HCT116 (cell line): ENCODE measurements at regions not wholly inside any gene's neighbourhood (a gene's known extent, or its start where the extent isn't known, plus 50 kb on each side); places are given as distances from the start of the nearest gene placed in this dataset.
"Not testable (repeated sequence)": the region's sequence is repeated elsewhere in the genome, so short reads cannot be mapped to it uniquely, and the experiment has no call there.

Experiments used
- ATAC-seq: fragments of 200-7000 bp; cut with Tn5 transposase; 2 replicates; pipeline ENCODE4 v1.9.1; 2020; ENCODE audit warnings: mild to moderate bottlenecking, moderate library complexity
- BruUV-seq: library from RNA; stranded (reverse); fragments of 400-500 nt; replicated peaks from 2 replicates; lab custom pipeline; 2021; lab: Mats Ljungman, UMichigan
- CTCF ChIA-PET: fragments of 300-600 bp; sonication (Branson Sonifier 250); formaldehyde crosslinking; loops from one replicate; lab custom pipeline; 2021; ENCODE audit warnings: antibody characterized with exemption; lab: Charles Lee
- POLR2A ChIA-PET: fragments of 300-600, 350-600 bp; sonication (Branson Sonifier 250); formaldehyde crosslinking; loops from one replicate; lab custom pipeline; 2021; ENCODE audit warnings: antibody characterized with exemption; lab: Charles Lee
- RAD21 ChIA-PET, 2 experiments: fragments of 300-600 bp; sonication (Branson Sonifier 250); formaldehyde crosslinking; loops; one replicate each; lab custom pipeline; 2023; ENCODE audit warnings: low total read pairs in 2 of 2; ENCODE audit not compliant: uncharacterized antibody in 2 of 2, unreplicated experiment in 2 of 2, low non-redundant PET in 1 of 2; lab: Charles Lee
- DNase-seq: peaks from one replicate; pipeline ENCODE4 v3.0.0-alpha.2; 2010; ENCODE audit warnings: low read depth, low spot score
- H2AFZ ChIP-seq: fragments of 200-600 bp; shearing (Covaris generic), sonication (generic); 2 replicates; pipeline ENCODE4 v1.6.1; 2017; ENCODE audit warnings: low read depth, mixed run types, mixed read lengths, antibody characterized with exemption, low read length; ENCODE audit not compliant: poor library complexity, severe bottlenecking
- H3K27ac ChIP-seq: 2 replicates; pipeline ENCODE4 v1.5.1; 2012; ENCODE audit warnings: low read depth, low read length
- H3K27me3 ChIP-seq: fragments of 200-600 bp; sonication (generic); 2 replicates; pipeline ENCODE4 v1.6.1; 2016; ENCODE audit warnings: mixed run types, low read length, mixed read lengths; ENCODE audit not compliant: insufficient read depth
- H3K36me3 ChIP-seq, 2 experiments: fragments of 200-500 bp in 1 of 2; fragments of 200-600 bp in 1 of 2; sonication (Bioruptor generic) in 1 of 2; sonication (generic) in 1 of 2; 2 replicates each; pipeline versions ENCODE4 v1.5.1 to v1.6.1; 2014 to 2016; ENCODE audit warnings: low read length in 2 of 2, inconsistent platforms in 1 of 2, mixed read lengths in 1 of 2, mixed run types in 1 of 2; ENCODE audit not compliant: insufficient read depth in 2 of 2, control insufficient read depth in 1 of 2
- H3K4me1 ChIP-seq, 2 experiments: fragments of 200-600 bp in 1 of 2; sonication (generic) in 1 of 2; 2 replicates each; pipeline versions ENCODE4 v1.5.1 to v1.6.1; 2012 to 2017; ENCODE audit warnings: low read length in 2 of 2, inconsistent platforms in 1 of 2, mild to moderate bottlenecking in 1 of 2, mixed read lengths in 1 of 2, mixed run types in 1 of 2, moderate library complexity in 1 of 2; ENCODE audit not compliant: insufficient read depth in 2 of 2, control insufficient read depth in 1 of 2
- H3K4me2 ChIP-seq: fragments of 200-600 bp; sonication (generic); 2 replicates; pipeline ENCODE4 v1.6.1; 2017; ENCODE audit warnings: mixed run types, low read length, mixed read lengths
- H3K4me3 ChIP-seq, 2 experiments: fragments of 200-600 bp in 1 of 2; sonication (generic) in 1 of 2; replicated peaks in 1 of 2; 2 replicates each; pipeline ENCODE4 v1.5.1; 2011 to 2016; ENCODE audit warnings: low read length in 2 of 2, control low read depth in 1 of 2, low read depth in 1 of 2, mild to moderate bottlenecking in 1 of 2, mixed read lengths in 1 of 2, mixed run types in 1 of 2
- H3K79me2 ChIP-seq: fragments of 200-600 bp; sonication (generic); 2 replicates; pipeline ENCODE4 v1.6.1; 2017; ENCODE audit warnings: mild to moderate bottlenecking, mixed run types, low read length, moderate library complexity, mixed read lengths; ENCODE audit not compliant: insufficient read depth
- H3K9ac ChIP-seq: fragments of 200-600 bp; sonication (generic); 2 replicates; pipeline ENCODE4 v1.6.1; 2016; ENCODE audit warnings: low read length, mixed read lengths
- H3K9me2 ChIP-seq: fragments of 200-600 bp; sonication (generic), shearing (Covaris generic); 2 replicates; pipeline ENCODE4 v1.6.1; 2017; ENCODE audit warnings: mixed run types, mild to moderate bottlenecking, moderate library complexity; ENCODE audit not compliant: insufficient read depth
- H3K9me3 ChIP-seq, 2 experiments: fragments of 200-500 bp in 1 of 2; fragments of 200-600 bp in 1 of 2; sonication (Bioruptor generic) in 1 of 2; sonication (generic) in 1 of 2; 2 replicates each; pipeline ENCODE4 v1.6.1; 2014 to 2017; ENCODE audit warnings: low read length in 2 of 2, mixed read lengths in 2 of 2, inconsistent platforms in 1 of 2, low read depth in 1 of 2, mild to moderate bottlenecking in 1 of 2, mixed run types in 1 of 2, moderate library complexity in 1 of 2; ENCODE audit not compliant: control insufficient read depth in 1 of 2, insufficient read depth in 1 of 2
- H4K20me1 ChIP-seq: fragments of 200-600 bp; sonication (generic), shearing (Covaris generic); 2 replicates; pipeline ENCODE4 v1.6.1; 2017; ENCODE audit warnings: mixed run types, mild to moderate bottlenecking, moderate library complexity; ENCODE audit not compliant: insufficient read depth
- ELF1 ChIP-seq: IDR thresholded peaks from 2 replicates; pipeline ENCODE4 v1.6.1; 2012; ENCODE audit warnings: low read depth, borderline replicate concordance
- EZH2phosphoT487 ChIP-seq: fragments of 200-600 bp; IDR thresholded peaks from 2 replicates; pipeline ENCODE4 v1.6.1; 2018; ENCODE audit warnings: antibody characterized with exemption, borderline replicate concordance
- POLR2A ChIP-seq: IDR thresholded peaks from 2 replicates; pipeline ENCODE4 v1.7.0; 2011; ENCODE audit warnings: borderline replicate concordance; ENCODE audit not compliant: insufficient read depth, insufficient read length; ENCODE audit errors: extremely low read depth
- POLR2AphosphoS5 ChIP-seq: IDR thresholded peaks from 2 replicates; pipeline ENCODE4 v1.6.1; 2011; ENCODE audit warnings: mild to moderate bottlenecking, low read depth, low read length, moderate library complexity
- YY1 ChIP-seq: IDR thresholded peaks from 2 replicates; pipeline ENCODE4 v1.6.1; 2011; ENCODE audit warnings: low read length, low read depth, moderate library complexity, mild to moderate bottlenecking; ENCODE audit not compliant: insufficient replicate concordance; ENCODE audit errors: extremely low read depth
- ZBTB33 ChIP-seq: IDR thresholded peaks from 2 replicates; pipeline ENCODE4 v1.6.1; 2011; ENCODE audit warnings: mild to moderate bottlenecking, low read length, moderate library complexity; ENCODE audit not compliant: insufficient replicate concordance; ENCODE audit errors: extremely low read depth
- ZNF274 ChIP-seq: fragments of 200-500 bp; sonication (Bioruptor generic); IDR thresholded peaks from 2 replicates; pipeline ENCODE4 v1.6.1; 2014; ENCODE audit warnings: mild to moderate bottlenecking, low read depth, low read length, inconsistent platforms
- intact Hi-C: fragments of 100-400 bp; cut with micrococcal nuclease; formaldehyde crosslinking; loops from 2 replicates; pipeline ENCODE4 v1.10.0; 2022

- BruUV-seq, H4K20me1 ChIP-seq, CTCF ChIA-PET, ATAC-seq, H3K9me2 ChIP-seq, H3K4me2 ChIP-seq, RAD21 ChIA-PET, H3K36me3 ChIP-seq, H3K4me1 ChIP-seq, DNase-seq, H3K27me3 ChIP-seq, H3K4me3 ChIP-seq, H3K79me2 ChIP-seq, intact Hi-C loops, H3K9ac ChIP-seq, POLR2A ChIA-PET, H2AFZ ChIP-seq, H3K27ac ChIP-seq, H3K9me3 ChIP-seq: not testable (repeated sequence)
Observed at GRCh38 chrX:46080121-46080520, 465.1 kb downstream of the ZNF674 start.

- no peaks in the 10 kb centered on the region for H3K4me1 ChIP-seq
- DNase-seq (no peak), ATAC-seq (no peak)
- intact Hi-C loops = no loop called here
- RAD21 ChIA-PET = no interaction called here
- H3K27me3 ChIP-seq = no peaks in the 10 kb centered on the region
- CTCF ChIA-PET = no interaction called here
- H2AFZ ChIP-seq = no peak overlapping the region
- no peak overlapping the region for H3K4me2 ChIP-seq
- H3K36me3 ChIP-seq = no peaks in the 10 kb centered on the region
- TF ChIP-seq YY1 (no peak), ZBTB33 (no peak), POLR2AphosphoS5 (no peak), ZNF274 (no peak), ELF1 (no peak), POLR2A (no peak), EZH2phosphoT487 (no peak)
- H4K20me1 ChIP-seq = no peaks in the 10 kb centered on the region
- no peaks in the 10 kb centered on the region for H3K79me2 ChIP-seq
- no peak overlapping the region for H3K9ac ChIP-seq
- POLR2A ChIA-PET = no interaction called here
- BruUV-seq = no TSS peak
- no peaks in the 10 kb centered on the region for H3K9me3 ChIP-seq
- H3K27ac ChIP-seq = no peak overlapping the region
- H3K9me2 ChIP-seq = no peaks in the 10 kb centered on the region
- no peak overlapping the region for H3K4me3 ChIP-seq
Observed at GRCh38 chrX:46072791-46073190, 472.4 kb downstream of the ZNF674 start.
